ELF-1 (cell line): ENCODE measurements at regions not wholly inside any gene's neighbourhood (a gene's known extent, or its start where the extent isn't known, plus 50 kb on each side); places are given as distances from the start of the nearest gene placed in this dataset.
A peak's percentile ranks its signal among the peaks of the same experiment; 100 is the strongest.

Experiments used
- DNase-seq: peaks from one replicate; pipeline ENCODE4 v3.0.0-alpha.2; 2016; ENCODE audit warnings: low read depth, low spot score

GRCh38 chr1:163406772-163407171 is 85.0 kb downstream of the NUF2 start:
- no peak for DNase-seq

- DNase-seq = no peak
These were observed 86.5 kb downstream of the NUF2 start for GRCh38 chr1:163408262-163408661.

- peak; percentile 60 for DNase-seq
These were observed 88.6 kb downstream of the NUF2 start for GRCh38 chr1:163410073-163410999.

- DNase-seq = no peak
These were observed 90.5 kb downstream of the NUF2 start for GRCh38 chr1:163412221-163412620.

- no peak for DNase-seq
These were observed 93.0 kb downstream of the NUF2 start for GRCh38 chr1:163414778-163415177.

- DNase-seq = no peak
These were observed 99.9 kb downstream of the NUF2 start for GRCh38 chr1:163421701-163422100.

GRCh38 chr1:163422738-163423404 is 101.1 kb downstream of the NUF2 start:
- DNase-seq = no peak

GRCh38 chr1:163426505-163427251 is 104.9 kb downstream of the NUF2 start:
- DNase-seq = no peak

GRCh38 chr1:163427279-163427678 is 105.5 kb downstream of the NUF2 start:
- peak; percentile 22 for DNase-seq

GRCh38 chr1:163436140-163436812 is 114.5 kb downstream of the NUF2 start:
- no peak for DNase-seq

- no peak for DNase-seq
These were observed 117.7 kb downstream of the NUF2 start for GRCh38 chr1:163439471-163439870.

GRCh38 chr1:163440090-163440489 is 118.3 kb downstream of the NUF2 start:
- DNase-seq = peak; percentile 8

- DNase-seq = no peak
These were observed 120.6 kb downstream of the NUF2 start for GRCh38 chr1:163442231-163442879.

GRCh38 chr1:163442895-163443294 is 121.1 kb downstream of the NUF2 start:
- no peak for DNase-seq

- DNase-seq = no peak
These were observed 122.1 kb downstream of the NUF2 start for GRCh38 chr1:163443863-163444262.

GRCh38 chr1:163444665-163445064 is 122.9 kb downstream of the NUF2 start:
- no peak for DNase-seq

GRCh38 chr1:163450986-163451385 is 129.2 kb downstream of the NUF2 start:
- DNase-seq = no peak

- DNase-seq = no peak
These were observed 137.8 kb downstream of the NUF2 start for GRCh38 chr1:163459539-163459938.

- peak; percentile 6 for DNase-seq
These were observed 145.5 kb downstream of the NUF2 start for GRCh38 chr1:163467289-163467688.

- DNase-seq = no peak
These were observed 150.3 kb downstream of the NUF2 start for GRCh38 chr1:163471779-163472650.
